Tibial nerve (tissue), 4 donors: ENCODE measurements at regions not wholly inside any gene's neighbourhood (a gene's known extent, or its start where the extent isn't known, plus 50 kb on each side); places are given as distances from the start of the nearest gene placed in this dataset.

Experiments
- DNase-seq, 2 donors: peaks; one replicate each; pipeline ENCODE4 v3.0.0-alpha.2; 2019; ENCODE audit warnings: low spot score in 2 of 2
- H3K27ac ChIP-seq, 4 donors: fragments of 200-600 bp; sonication (generic) in 3 of 4; one replicate each; pipeline ENCODE4 v1.5.1; 2017 to 2019; ENCODE audit warnings: mild to moderate bottlenecking in 1 of 4
- H3K27me3 ChIP-seq, 2 donors: fragments of 200-600 bp; sonication (generic) in 1 of 2; one replicate each; pipeline versions ENCODE4 v1.5.1 to v1.6.0; 2017 to 2019
- H3K36me3 ChIP-seq, 3 donors: fragments of 200-600 bp; sonication (generic); one replicate each; pipeline ENCODE4 v1.5.1; 2018 to 2019
- H3K4me1 ChIP-seq, 4 donors: fragments of 200-600 bp; sonication (generic) in 3 of 4; one replicate each; pipeline ENCODE4 v1.5.1; 2017 to 2019
- H3K4me3 ChIP-seq, 4 donors: fragments of 200-600 bp; sonication (generic) in 3 of 4; one replicate each; pipeline ENCODE4 v1.5.1; 2017 to 2019; ENCODE audit warnings: mild to moderate bottlenecking in 1 of 4, moderate library complexity in 1 of 4
- H3K9me3 ChIP-seq, 4 donors: fragments of 200-600 bp; sonication (generic) in 3 of 4; one replicate each; pipeline ENCODE4 v1.5.1; 2017 to 2019
- CTCF ChIP-seq, 5 experiments: fragments of 200-600 bp in 3 of 5; fragments of 450-650 bp in 2 of 5; sonication (generic) in 3 of 5; IDR thresholded peaks; one replicate each; pipeline ENCODE4 v1.5.1; 2016 to 2019; ENCODE audit warnings: antibody characterized with exemption in 5 of 5, mild to moderate bottlenecking in 3 of 5, moderate library complexity in 2 of 5
- EP300 ChIP-seq, 2 donors: sonication (generic); formaldehyde crosslinking; IDR thresholded peaks; one replicate each; pipeline ENCODE4 v1.6.1; 2017; ENCODE audit warnings: antibody characterized with exemption in 2 of 2, mild to moderate bottlenecking in 1 of 2
- POLR2A ChIP-seq, 2 donors: fragments of 450-650 bp; IDR thresholded peaks; one replicate each; pipeline ENCODE4 v1.6.1; 2017; ENCODE audit warnings: antibody characterized with exemption in 2 of 2, mild to moderate bottlenecking in 2 of 2, moderate library complexity in 2 of 2
- WGBS, 2 donors: methylation state at CpG; one replicate each; pipeline ENCODE4 v1.1.5; 2018; 5-methylcytosine and 5-hydroxymethylcytosine counted together

DNA sequence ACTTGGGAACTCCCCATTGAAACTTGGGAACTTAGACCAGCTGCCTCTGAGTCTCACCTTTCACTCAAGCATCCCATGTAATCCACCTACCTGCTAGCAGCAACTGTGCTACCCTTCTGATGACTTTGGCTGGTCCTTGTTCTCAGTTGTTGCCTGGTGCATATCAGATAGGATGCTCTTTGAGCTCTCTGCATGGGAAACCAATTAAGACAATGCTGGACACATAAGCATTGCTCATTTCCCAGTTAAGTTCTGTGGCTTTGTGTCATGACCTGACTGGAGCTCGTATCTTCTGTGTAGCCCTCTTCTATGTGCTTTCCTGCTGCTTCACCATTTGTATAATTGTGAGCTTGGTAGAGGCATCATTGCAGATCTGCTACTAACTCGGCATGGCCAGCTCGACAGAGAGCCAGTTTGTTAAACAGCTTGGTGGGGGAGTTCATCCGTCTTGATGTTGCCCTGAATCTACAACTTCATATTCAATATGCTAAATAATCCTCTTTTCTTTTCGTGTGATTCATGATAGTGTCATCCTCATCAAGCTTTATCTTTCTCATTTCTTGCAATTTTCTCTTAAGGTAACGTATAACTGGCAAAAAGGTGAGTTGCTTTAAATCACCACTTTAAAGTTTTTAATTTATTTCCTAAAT is 447.5 kb upstream of the SLC14A2 start:
- Histone ChIP-seq H3K27me3 (no peaks in the 10 kb centered on the region), H3K27ac (no peak overlapping the region), H3K4me1 (no peaks in the 10 kb centered on the region), H3K9me3 (no peaks in the 10 kb centered on the region), H3K36me3 (no peaks in the 10 kb centered on the region), H3K4me3 (no peak overlapping the region)
- no peak for DNase-seq
- 76 to 85% methylated on average over 6 of the region's 6 CpGs for WGBS, 2 donors
- TF ChIP-seq POLR2A (IDR thresholded peaks at IDR 0.05) (no peak), EP300 (IDR thresholded peaks at IDR 0.05) (no peak), CTCF (IDR thresholded peaks at IDR 0.05) (no peak)

- no peaks in the 10 kb centered on the region for H3K36me3 ChIP-seq
- H3K27ac ChIP-seq: peak overlapping the region in 1 of 4 donors; percentile 30
- WGBS, 2 donors: 88 to 89% methylated on average over 2 of the region's 2 CpGs
- no peaks in the 10 kb centered on the region for H3K9me3 ChIP-seq
- no peaks in the 10 kb centered on the region for H3K4me1 ChIP-seq
- DNase-seq: peak in 1 of 2 donors; percentile 38
- H3K27me3 ChIP-seq: no peaks in the 10 kb centered on the region
- H3K4me3 ChIP-seq: no peak overlapping the region
- TF ChIP-seq POLR2A (IDR thresholded peaks at IDR 0.05) (no peak), CTCF (IDR thresholded peaks at IDR 0.05) (no peak), EP300 (IDR thresholded peaks at IDR 0.05) (no peak)
These were observed 446.2 kb upstream of the SLC14A2 start for GRCh38 chr18:45168866-45169600.

- peak; percentile 45 to 65 for DNase-seq
- peak overlapping the region in 1 of 4 donors; percentile 53 for H3K27ac ChIP-seq
These were observed 445.7 kb upstream of the SLC14A2 start for GRCh38 chr18:45169610-45170009.

GRCh38 chr18:45171679-45172191 is 443.5 kb upstream of the SLC14A2 start:
- 82 to 89% methylated on average over 4 of the region's 4 CpGs for WGBS, 2 donors
- no peak overlapping the region for H3K4me3 ChIP-seq
- H3K36me3 ChIP-seq: no peaks in the 10 kb centered on the region
- no peaks in the 10 kb centered on the region for H3K4me1 ChIP-seq
- no peaks in the 10 kb centered on the region for H3K9me3 ChIP-seq
- H3K27me3 ChIP-seq: no peaks in the 10 kb centered on the region
- peak overlapping the region in 1 of 4 donors; percentile 25 for H3K27ac ChIP-seq
- peak in 1 of 2 donors; percentile 26 for DNase-seq
- TF ChIP-seq EP300 (IDR thresholded peaks at IDR 0.05) (peak in 1 of 2 donors; percentile 46), POLR2A (IDR thresholded peaks at IDR 0.05) (no peak), CTCF (IDR thresholded peaks at IDR 0.05) (peak in 1 of 5 experiments; percentile 14)

More at GRCh38 chr18:45169610-45170009, 445.7 kb upstream of the SLC14A2 start:
- Histone ChIP-seq H3K4me1 (no peaks in the 10 kb centered on the region), H3K9me3 (no peaks in the 10 kb centered on the region), H3K36me3 (no peaks in the 10 kb centered on the region), H3K4me3 (no peak overlapping the region), H3K27me3 (no peaks in the 10 kb centered on the region)
- TF ChIP-seq CTCF (IDR thresholded peaks at IDR 0.05): peak in 1 of 5 experiments; percentile 23
- no peak for TF ChIP-seq POLR2A (IDR thresholded peaks at IDR 0.05)
- TF ChIP-seq EP300 (IDR thresholded peaks at IDR 0.05): peak in 1 of 2 donors; percentile 78

DNA sequence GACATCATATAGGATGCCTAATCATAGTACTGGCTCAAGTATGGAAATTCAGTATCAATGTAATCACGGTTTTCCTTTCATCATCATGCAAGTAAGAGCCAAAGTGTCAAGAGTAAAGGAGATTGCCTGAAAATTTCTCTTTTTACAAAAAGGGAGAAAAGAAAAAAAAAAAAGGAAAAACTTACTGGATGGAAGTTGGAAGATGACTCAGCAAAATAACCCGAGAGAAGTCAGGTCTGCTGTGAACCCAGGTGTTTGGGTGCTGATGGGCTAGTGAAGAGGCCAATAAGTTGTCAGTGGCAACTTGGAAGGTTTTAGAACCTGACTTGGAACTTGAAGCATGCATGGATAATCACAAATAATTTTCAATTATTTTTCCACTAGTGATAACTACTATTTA is 441.9 kb upstream of the SLC14A2 start:
- WGBS, 2 donors: 86 to 91% methylated on average over 2 of the region's 2 CpGs

More for the DNA sequence above, 441.9 kb upstream of the SLC14A2 start:
- DNase-seq: no peak
- TF ChIP-seq CTCF (IDR thresholded peaks at IDR 0.05): no peak
- TF ChIP-seq EP300 (IDR thresholded peaks at IDR 0.05): no peak
- TF ChIP-seq POLR2A (IDR thresholded peaks at IDR 0.05): no peak
- H3K27me3 ChIP-seq: no peaks in the 10 kb centered on the region
- no peak overlapping the region for H3K4me3 ChIP-seq
- H3K9me3 ChIP-seq: no peaks in the 10 kb centered on the region
- no peaks in the 10 kb centered on the region for H3K4me1 ChIP-seq
- H3K27ac ChIP-seq: no peak overlapping the region
- no peaks in the 10 kb centered on the region for H3K36me3 ChIP-seq
